ENCODE measurements at regions not wholly inside any gene's neighbourhood (a gene's known extent, or its start where the extent isn't known, plus 50 kb on each side); places are given as distances from the start of the nearest gene placed in this dataset.

DNA sequence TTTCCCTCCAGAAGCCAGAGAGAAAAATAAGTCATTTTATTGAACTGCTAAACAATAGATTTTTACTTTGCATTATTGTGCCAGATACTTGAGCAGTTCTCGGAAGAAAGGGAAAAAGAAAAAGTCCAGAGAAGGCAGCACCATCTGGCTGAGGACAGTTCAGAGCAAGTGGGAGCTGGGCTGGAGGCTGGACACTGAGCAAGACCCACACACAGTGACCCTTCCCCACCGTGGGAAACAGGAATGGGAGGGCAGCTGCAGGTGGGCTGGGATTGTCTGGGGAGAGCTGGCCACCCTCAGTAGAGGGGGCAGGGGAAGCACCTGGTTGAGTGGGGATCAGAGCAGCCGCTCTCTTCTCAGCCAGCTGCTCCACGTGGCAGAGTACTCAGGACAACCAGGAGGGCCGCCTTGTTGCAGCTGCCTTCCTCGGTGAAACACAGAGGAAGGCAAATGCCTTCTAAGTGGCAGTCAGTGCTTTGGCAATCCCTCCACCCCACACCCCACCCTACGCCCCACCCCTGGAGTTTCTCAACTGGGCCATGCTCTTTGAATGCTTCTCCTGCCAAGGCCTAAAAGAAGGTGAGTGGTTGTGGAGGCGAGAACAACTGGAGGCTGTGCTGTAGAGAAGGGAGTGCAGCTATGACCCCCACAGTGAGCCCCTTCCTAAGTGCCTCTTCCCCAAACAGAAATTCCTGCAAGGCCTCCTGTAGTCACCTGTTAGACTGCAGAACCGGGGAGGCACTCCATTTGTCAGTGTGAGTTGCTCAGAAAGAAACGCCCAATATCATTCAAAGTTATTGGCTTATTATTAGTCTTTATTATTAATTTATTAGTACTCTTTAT is 179.3 kb downstream of the ZIC5 start:
- 58 to 84% methylated on average over 4 to 10 of the region's 10 CpGs for WGBS, 2 donors
- H3K27ac ChIP-seq, result no peak overlapping the region
- H3K4me3 ChIP-seq, result no peak overlapping the region
- H3K4me1 ChIP-seq, result no peaks in the 10 kb centered on the region
- TF ChIP-seq POLR2A (IDR thresholded peaks at IDR 0.05), result no peak
- no peak for TF ChIP-seq CTCF (IDR thresholded peaks at IDR 0.05)
- intact Hi-C loops (cut with DNase I), result no loop called here
- H3K36me3 ChIP-seq, result no peaks in the 10 kb centered on the region
- no peak for DNase-seq
- H3K27me3 ChIP-seq, result no peaks in the 10 kb centered on the region
- H3K9me3 ChIP-seq, result no peaks in the 10 kb centered on the region

GRCh38 chr13:99782669-99783068 is 188.9 kb downstream of the ZIC5 start:
- no peak for DNase-seq
- H3K27ac ChIP-seq, result no peak overlapping the region
- peaks cover 0 to 8% (median 4%) of the 10 kb centered on the region in 3 donors for H3K9me3 ChIP-seq
- H3K4me1 ChIP-seq, result no peaks in the 10 kb centered on the region
- H3K4me3 ChIP-seq, result no peak overlapping the region
- H3K36me3 ChIP-seq, result no peaks in the 10 kb centered on the region
- 94 to 96% methylated on average over 3 of the region's 3 CpGs for WGBS, 2 donors
- TF ChIP-seq POLR2A (IDR thresholded peaks at IDR 0.05), result no peak
- no peak for TF ChIP-seq CTCF (IDR thresholded peaks at IDR 0.05)
- H3K27me3 ChIP-seq, result no peaks in the 10 kb centered on the region
- intact Hi-C loops (cut with DNase I), result no loop called here

DNA sequence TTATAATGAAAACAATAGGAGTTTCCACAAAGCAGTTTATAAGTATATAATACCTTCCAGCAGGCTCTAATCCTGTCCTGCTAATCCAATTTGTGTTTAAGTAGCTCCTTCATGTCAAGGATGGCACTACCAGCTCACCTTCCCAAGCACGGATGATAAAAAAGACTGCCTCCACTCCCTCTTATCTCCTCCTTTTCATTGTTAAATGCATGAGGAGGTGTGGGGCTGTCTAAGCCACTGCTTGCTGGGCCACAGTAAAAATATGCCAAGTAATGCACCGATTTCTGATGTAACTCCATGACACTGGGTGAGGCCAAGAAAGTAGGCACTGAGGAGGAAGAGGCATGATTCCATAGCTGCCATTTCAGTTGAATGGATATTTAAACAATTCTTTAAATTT is 193.1 kb downstream of the ZIC5 start:
- Histone ChIP-seq H3K9me3 (peaks cover 0 to 8% (median 4%) of the 10 kb centered on the region in 3 donors), H3K27me3 (no peaks in the 10 kb centered on the region), H3K4me1 (no peaks in the 10 kb centered on the region), H3K4me3 (no peak overlapping the region), H3K27ac (no peak overlapping the region), H3K36me3 (peaks cover 0 to 6% (median 0%) of the 10 kb centered on the region in 3 donors)
- DNase-seq, result no peak
- TF ChIP-seq POLR2A (IDR thresholded peaks at IDR 0.05) (no peak), CTCF (IDR thresholded peaks at IDR 0.05) (no peak)
- intact Hi-C loops (cut with DNase I), result no loop called here
- 88 to 93% methylated on average over 2 of the region's 2 CpGs for WGBS, 2 donors

GRCh38 chr13:99777873-99778272 is 193.7 kb downstream of the ZIC5 start:
- Histone ChIP-seq H3K4me1 (no peaks in the 10 kb centered on the region), H3K4me3 (no peak overlapping the region), H3K27ac (no peak overlapping the region), H3K27me3 (no peaks in the 10 kb centered on the region), H3K36me3 (peaks cover 0 to 12% (median 0%) of the 10 kb centered on the region in 3 donors), H3K9me3 (peaks cover 0 to 8% (median 4%) of the 10 kb centered on the region in 3 donors)
- DNase-seq, result no peak
- no peak for TF ChIP-seq CTCF (IDR thresholded peaks at IDR 0.05)
- no peak for TF ChIP-seq POLR2A (IDR thresholded peaks at IDR 0.05)
- WGBS, 2 donors, result 70 to 72% methylated on average over 3 of the region's 3 CpGs
- intact Hi-C loops (cut with DNase I), result no loop called here

DNA sequence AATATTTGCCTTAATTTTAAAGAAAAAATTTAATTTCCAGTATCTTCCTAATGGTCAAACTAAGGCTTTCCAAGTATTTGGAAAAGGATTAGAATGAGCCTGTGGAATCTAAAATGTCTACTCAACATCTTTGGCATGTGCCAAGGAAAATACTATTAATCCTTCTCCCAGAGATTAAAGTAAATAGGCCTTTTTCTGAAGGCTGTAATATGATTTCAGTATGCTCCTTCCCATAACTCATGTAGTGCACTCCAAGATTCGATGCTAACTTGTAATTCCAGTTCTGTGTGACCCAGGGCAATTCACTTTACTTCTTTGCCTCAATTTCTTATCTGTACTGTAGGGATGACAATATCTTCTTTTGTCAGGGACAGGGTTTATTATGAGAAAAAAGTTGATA is 196.9 kb downstream of the ZIC5 start:
- H3K36me3 ChIP-seq, result peaks cover 0 to 12% (median 0%) of the 10 kb centered on the region in 3 donors
- WGBS, 2 donors, result 21 to 36% methylated on average over 1 of the region's 1 CpG
- no peaks in the 10 kb centered on the region for H3K9me3 ChIP-seq
- no peak overlapping the region for H3K27ac ChIP-seq
- H3K4me3 ChIP-seq, result no peak overlapping the region
- no peaks in the 10 kb centered on the region for H3K4me1 ChIP-seq
- intact Hi-C loops (cut with DNase I), result no loop called here
- no peak for TF ChIP-seq POLR2A (IDR thresholded peaks at IDR 0.05)
- TF ChIP-seq CTCF (IDR thresholded peaks at IDR 0.05), result no peak
- DNase-seq, result no peak
- H3K27me3 ChIP-seq, result no peaks in the 10 kb centered on the region
